Endothelial cell of umbilical vein (primary cell): ENCODE measurements at regions not wholly inside any gene's neighbourhood (a gene's known extent, or its start where the extent isn't known, plus 50 kb on each side); places are given as distances from the start of the nearest gene placed in this dataset.

Experiments used
- BruUV-seq: library from RNA; stranded (reverse); fragments of 400-500 nt; replicated peaks from 2 replicates; lab custom pipeline; 2021; lab: Mats Ljungman, UMichigan
- CTCF ChIA-PET: fragments of 300-600, 350-600 bp; sonication (Branson Sonifier 250); formaldehyde crosslinking; loops from one replicate; lab custom pipeline; 2021; ENCODE audit warnings: antibody characterized with exemption, inconsistent platforms; lab: Charles Lee
- POLR2A ChIA-PET: fragments of 300-600, 350-600 bp; sonication (Branson Sonifier 250); formaldehyde crosslinking; loops from one replicate; lab custom pipeline; 2021; ENCODE audit warnings: antibody characterized with exemption, inconsistent platforms; lab: Charles Lee
- DNase-seq: peaks from one replicate; pipeline ENCODE4 v3.0.0-alpha.2; 2011; ENCODE audit warnings: low read depth, low spot score
- FAIRE-seq: peaks from 2 replicates; lab custom pipeline; 2011; peaks lifted over from hg19 to GRCh38; lab: Jason Lieb, UNC
- H2AFZ ChIP-seq: 2 replicates; pipeline ENCODE4 v1.6.0; 2012; ENCODE audit warnings: low read depth, low read length, control low read depth, inconsistent platforms
- H3K27ac ChIP-seq: 2 replicates; pipeline ENCODE4 v1.5.1; 2011; ENCODE audit warnings: low read depth, mild to moderate bottlenecking, control low read depth, low read length, moderate library complexity; ENCODE audit not compliant: insufficient read depth
- H3K27me3 ChIP-seq, 2 experiments: 2 replicates each; pipeline versions ENCODE4 v1.6.0 to v1.6.1; 2011; ENCODE audit warnings: low read length in 2 of 2, mixed read lengths in 1 of 2; ENCODE audit not compliant: control insufficient read depth in 2 of 2, insufficient read depth in 2 of 2
- H3K36me3 ChIP-seq, 2 experiments: 2 replicates in 1 of 2; 3 replicates in 1 of 2; pipeline ENCODE4 v1.5.1; 2011; ENCODE audit warnings: low read length in 2 of 2, mild to moderate bottlenecking in 1 of 2, moderate library complexity in 1 of 2; ENCODE audit not compliant: control insufficient read depth in 2 of 2, insufficient read depth in 2 of 2; ENCODE audit errors: extremely low read depth in 1 of 2
- H3K4me1 ChIP-seq: 3 replicates; pipeline ENCODE4 v1.5.1; 2011; ENCODE audit warnings: mild to moderate bottlenecking, low read length; ENCODE audit not compliant: control insufficient read depth, insufficient read depth; ENCODE audit errors: extremely low read depth
- H3K4me2 ChIP-seq: 2 replicates; pipeline ENCODE4 v1.6.1; 2011; ENCODE audit warnings: low read length, control low read depth, mixed read lengths; ENCODE audit not compliant: insufficient read depth
- H3K4me3 ChIP-seq, 3 experiments: fragments of 200-600 bp in 1 of 3; sonication (generic), shearing (Covaris generic) in 1 of 3; replicated peaks in 1 of 3; 2 replicates each; pipeline ENCODE4 v1.5.1; 2011 to 2016; ENCODE audit warnings: control low read depth in 3 of 3, low read length in 3 of 3, mild to moderate bottlenecking in 2 of 3, inconsistent platforms in 1 of 3, low read depth in 1 of 3, moderate library complexity in 1 of 3; ENCODE audit not compliant: insufficient read depth in 1 of 3
- H3K79me2 ChIP-seq: 2 replicates; pipeline ENCODE4 v1.6.0; 2012; ENCODE audit warnings: low read length, inconsistent platforms; ENCODE audit not compliant: control insufficient read depth, insufficient read depth
- H3K9ac ChIP-seq: replicated peaks from 2 replicates; pipeline ENCODE3; 2011; ENCODE audit warnings: low read length, control low read depth; ENCODE audit not compliant: insufficient read depth; ENCODE audit errors: extremely low read depth
- H3K9me1 ChIP-seq: replicated peaks from 3 replicates; pipeline ENCODE4 v1.6.0; 2011; ENCODE audit warnings: mild to moderate bottlenecking, low read length; ENCODE audit not compliant: control insufficient read depth, insufficient read depth; ENCODE audit errors: extremely low read depth
- H3K9me3 ChIP-seq: replicated peaks from 2 replicates; pipeline ENCODE4 v1.5.1; 2012; ENCODE audit warnings: low read length, inconsistent platforms; ENCODE audit not compliant: control insufficient read depth, insufficient read depth
- H4K20me1 ChIP-seq: replicated peaks from 2 replicates; pipeline ENCODE3; 2011; ENCODE audit warnings: mild to moderate bottlenecking, low read length; ENCODE audit not compliant: control insufficient read depth, insufficient read depth; ENCODE audit errors: extremely low read depth
- CTCF ChIP-seq, 2 donors: IDR thresholded peaks; 1 replicate in 1 of 2; 2 replicates in 1 of 2; pipeline ENCODE4 v1.5.1; 2011; ENCODE audit warnings: low read length in 2 of 2, mild to moderate bottlenecking in 2 of 2, moderate library complexity in 2 of 2, control low read depth in 1 of 2, inconsistent platforms in 1 of 2, low read depth in 1 of 2; ENCODE audit not compliant: insufficient read depth in 1 of 2; ENCODE audit errors: extremely low read depth in 1 of 2
- EZH2 ChIP-seq: IDR thresholded peaks from 2 replicates; pipeline ENCODE4 v1.6.1; 2012; ENCODE audit warnings: borderline replicate concordance, low read depth, mild to moderate bottlenecking, moderate library complexity, low read length, inconsistent platforms; ENCODE audit not compliant: severe bottlenecking
- FOS ChIP-seq: IDR thresholded peaks from 2 replicates; pipeline ENCODE4 v1.6.1; 2011; ENCODE audit warnings: mild to moderate bottlenecking, low read length, moderate library complexity, borderline replicate concordance; ENCODE audit not compliant: insufficient read depth
- JUN ChIP-seq: IDR thresholded peaks from 2 replicates; pipeline ENCODE4 v1.6.1; 2011; ENCODE audit warnings: borderline replicate concordance, low read depth; ENCODE audit not compliant: insufficient read length, insufficient read depth
- MAX ChIP-seq: IDR thresholded peaks from 2 replicates; pipeline ENCODE4 v1.6.1; 2011; ENCODE audit not compliant: insufficient read depth, insufficient read length
- MYC ChIP-seq: IDR thresholded peaks from one replicate; pipeline ENCODE4 v1.6.1; 2011; ENCODE audit warnings: mild to moderate bottlenecking, low read depth, low read length
- POLR2AphosphoS5 ChIP-seq: IDR thresholded peaks from 2 replicates; pipeline ENCODE4 v1.6.1; 2012; ENCODE audit warnings: low read depth, mild to moderate bottlenecking, control low read depth, low read length, moderate library complexity; ENCODE audit not compliant: insufficient read depth
- dilution Hi-C: fragments of 300-500 bp; cut with MboI; formaldehyde crosslinking; loops from one replicate; pipeline ENCODE4 v1.15.0; 2019; ENCODE audit warnings: low sequenced_read_pairs; ENCODE audit not compliant: extremely low pct_ligation_motif_present
- intact Hi-C: fragments of 100-400 bp; cut with micrococcal nuclease; formaldehyde crosslinking; loops from one replicate; pipeline ENCODE4 v1.10.0; 2022

- TF ChIP-seq MAX (no peak), CTCF (IDR thresholded peaks at IDR 0.05; ENCODE audit: extremely low read depth in 1 of 2, insufficient read depth in 1 of 2, low read depth in 1 of 2, low read length in 2 of 2) (no peak), POLR2AphosphoS5 (no peak), EZH2 (no peak), JUN (no peak), FOS (no peak), MYC (no peak)
- H3K27ac ChIP-seq: no peak overlapping the region
- peaks cover 9% of the 10 kb centered on the region for H3K9me3 ChIP-seq
- H3K4me3 ChIP-seq: no peak overlapping the region
- H3K9ac ChIP-seq: no peak overlapping the region
- H3K9me1 ChIP-seq: no peaks in the 10 kb centered on the region
- no peaks in the 10 kb centered on the region for H3K27me3 ChIP-seq
- FAIRE-seq: no peak
- intact Hi-C loops: no loop called here
- BruUV-seq: no TSS peak
- H2AFZ ChIP-seq: no peak overlapping the region
- no peaks in the 10 kb centered on the region for H3K4me1 ChIP-seq
- no peaks in the 10 kb centered on the region for H3K79me2 ChIP-seq
- DNase-seq: no peak
- dilution Hi-C loops: no loop called here
- CTCF ChIA-PET: no interaction called here
- no peak overlapping the region for H3K4me2 ChIP-seq
- no peaks in the 10 kb centered on the region for H3K36me3 ChIP-seq
- no peaks in the 10 kb centered on the region for H4K20me1 ChIP-seq
- POLR2A ChIA-PET: no interaction called here
These were observed 629.0 kb upstream of the DPP6 start for GRCh38 chr7:153423210-153423590.
